ENCODE measurements at regions not wholly inside any gene's neighbourhood (a gene's known extent, or its start where the extent isn't known, plus 50 kb on each side); places are given as distances from the start of the nearest gene placed in this dataset.
"Not testable (repeated sequence)": the region's sequence is repeated elsewhere in the genome, so short reads cannot be mapped to it uniquely, and the experiment has no call there.

- DNase-seq (ENCODE audit: low spot score), result no peak
These were observed 353.2 kb downstream of the PRR16 start for GRCh38 chr5:120817044-120817985.

DNA sequence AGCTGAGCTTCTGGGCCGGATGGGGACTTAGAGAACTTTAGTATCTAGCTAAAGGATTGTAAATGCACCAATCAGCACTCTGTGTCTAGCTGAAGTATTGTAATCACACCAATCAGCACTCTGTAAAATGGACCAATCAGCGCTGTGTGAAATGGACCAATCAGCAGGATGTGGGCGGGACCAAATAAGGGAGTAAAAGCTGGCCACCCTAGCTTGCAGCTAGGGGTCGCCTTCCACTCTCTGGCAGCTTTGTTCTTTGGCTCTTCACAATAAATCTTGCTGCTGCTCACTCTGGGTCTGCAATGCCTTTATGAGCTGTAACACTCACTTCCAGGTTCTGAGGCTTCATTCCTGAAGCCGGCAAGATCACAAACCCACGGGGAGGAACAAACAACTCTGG, 354.0 kb downstream of the PRR16 start:
- DNase-seq (ENCODE audit: low spot score), result no peak

GRCh38 chr5:120823328-120823727, 359.2 kb downstream of the PRR16 start:
- no peak for DNase-seq (ENCODE audit: low spot score)

- not testable (repeated sequence) for DNase-seq (ENCODE audit: low spot score)
These were observed 367.5 kb downstream of the PRR16 start for GRCh38 chr5:120831646-120832045.

- DNase-seq (ENCODE audit: low spot score), result no peak
These were observed 377.7 kb downstream of the PRR16 start for GRCh38 chr5:120841830-120842229.

DNA sequence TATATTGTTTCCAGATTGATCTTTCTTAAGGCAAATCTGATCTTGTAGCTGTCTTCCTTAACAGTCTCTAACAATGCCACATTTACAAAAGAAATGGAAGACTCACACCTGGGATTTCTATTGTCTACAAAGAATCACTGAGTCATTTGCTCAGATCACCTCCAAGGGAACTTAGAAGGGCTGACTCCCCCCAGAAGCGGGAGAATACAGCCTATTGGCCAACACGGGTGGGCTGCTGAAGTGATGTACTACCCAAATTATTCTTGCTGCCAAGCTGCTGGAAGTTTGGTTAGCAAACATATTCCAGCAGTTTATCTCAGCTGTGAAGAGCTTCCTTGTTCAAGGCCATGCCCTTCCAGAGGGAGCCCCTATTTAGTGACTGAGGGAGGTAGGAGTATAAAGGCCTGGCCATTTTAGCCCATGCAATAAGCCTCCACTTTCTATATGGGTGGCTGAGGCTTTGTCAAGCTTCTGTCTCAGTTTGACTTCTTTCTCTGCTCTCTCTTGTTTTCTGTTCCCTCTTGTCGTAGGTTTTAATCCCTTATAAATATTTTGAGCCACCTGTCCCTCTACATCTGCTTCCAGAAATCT, 379.4 kb downstream of the PRR16 start:
- DNase-seq (ENCODE audit: low spot score), result no peak

GRCh38 chr5:120848883-120849282, 384.8 kb downstream of the PRR16 start:
- no peak for DNase-seq (ENCODE audit: low spot score)

GRCh38 chr5:120852222-120852860, 388.2 kb downstream of the PRR16 start:
- DNase-seq (ENCODE audit: low spot score), result no peak

DNA sequence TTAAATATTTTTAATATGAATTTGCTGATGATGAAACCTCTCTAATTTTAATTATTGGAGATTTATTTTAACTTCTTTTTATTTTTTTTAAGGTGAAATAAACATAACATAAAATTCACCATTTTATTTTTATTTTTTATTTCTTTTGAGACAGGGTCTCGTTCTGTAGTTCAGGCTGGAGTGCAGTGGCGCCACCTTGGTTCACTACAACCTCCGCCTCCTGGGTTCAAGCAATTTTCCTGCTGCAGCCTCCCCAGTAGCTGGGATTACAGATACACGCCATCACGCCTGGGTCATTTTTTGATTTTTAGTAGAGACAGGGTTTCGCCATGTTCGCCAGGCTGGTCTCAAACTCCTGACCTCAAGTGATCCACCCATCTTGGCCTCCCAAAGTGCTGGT, 402.9 kb downstream of the PRR16 start:
- DNase-seq (ENCODE audit: low spot score), result no peak

DNA sequence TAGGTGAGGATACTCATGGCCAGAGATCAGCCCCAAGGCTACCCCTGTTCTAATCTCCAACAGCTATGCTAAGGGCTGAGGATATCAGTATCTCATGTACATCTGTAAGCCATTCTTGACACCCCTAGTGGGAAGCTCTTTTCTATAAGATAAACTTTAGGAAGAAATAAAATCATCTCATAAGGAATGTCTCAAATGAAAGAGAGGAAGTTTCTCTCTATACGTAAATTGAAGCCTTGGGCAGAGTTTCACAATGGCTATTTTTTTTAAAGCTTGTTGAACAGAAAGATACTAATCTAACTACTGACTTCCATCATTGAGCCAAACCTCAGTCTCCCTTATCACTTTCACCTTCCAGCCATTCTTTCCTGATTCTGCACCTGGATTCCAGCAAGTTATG, 405.7 kb downstream of the PRR16 start:
- no peak for DNase-seq (ENCODE audit: low spot score)

DNA sequence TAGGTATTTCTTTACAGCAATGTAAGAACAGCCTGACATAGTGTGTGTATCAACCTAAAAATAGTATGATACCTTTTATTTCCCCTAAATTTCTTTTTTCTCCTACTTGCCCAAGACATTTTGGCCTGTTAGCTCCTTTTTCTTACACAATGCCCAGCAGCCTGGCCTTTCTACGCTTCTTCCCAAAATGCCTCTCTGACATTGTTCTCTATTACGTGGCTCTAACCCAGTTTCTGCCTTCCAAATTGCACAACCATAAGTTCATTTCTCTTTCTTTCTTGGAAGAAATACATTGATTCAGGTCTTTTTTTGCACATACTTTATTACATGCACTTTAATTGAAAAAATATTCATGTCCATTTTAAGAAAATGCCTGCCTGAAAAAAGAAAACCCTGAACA, 408.2 kb downstream of the PRR16 start:
- DNase-seq (ENCODE audit: low spot score), result no peak

DNA sequence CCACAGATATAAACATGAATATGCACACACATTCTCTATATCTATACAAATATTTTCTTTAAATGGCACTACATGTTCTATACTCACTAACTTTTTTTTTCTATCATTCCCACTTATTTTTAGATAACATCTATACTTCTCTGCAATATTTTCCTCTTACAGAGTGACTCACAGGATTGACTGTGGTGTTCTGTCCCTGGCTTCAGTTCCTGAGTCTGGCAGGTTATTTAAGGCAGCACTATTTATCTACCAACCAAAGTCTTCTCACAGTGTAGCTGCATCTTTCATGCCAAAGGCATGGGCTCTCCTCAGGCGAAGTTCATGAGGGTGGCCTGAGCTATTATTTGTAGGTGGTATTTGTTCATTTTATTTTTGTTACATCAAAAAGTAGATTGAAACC, 409.0 kb downstream of the PRR16 start:
- no peak for DNase-seq (ENCODE audit: low spot score)

- DNase-seq (ENCODE audit: low spot score), result no peak
These were observed 410.2 kb downstream of the PRR16 start for GRCh38 chr5:120874081-120874862.

DNA sequence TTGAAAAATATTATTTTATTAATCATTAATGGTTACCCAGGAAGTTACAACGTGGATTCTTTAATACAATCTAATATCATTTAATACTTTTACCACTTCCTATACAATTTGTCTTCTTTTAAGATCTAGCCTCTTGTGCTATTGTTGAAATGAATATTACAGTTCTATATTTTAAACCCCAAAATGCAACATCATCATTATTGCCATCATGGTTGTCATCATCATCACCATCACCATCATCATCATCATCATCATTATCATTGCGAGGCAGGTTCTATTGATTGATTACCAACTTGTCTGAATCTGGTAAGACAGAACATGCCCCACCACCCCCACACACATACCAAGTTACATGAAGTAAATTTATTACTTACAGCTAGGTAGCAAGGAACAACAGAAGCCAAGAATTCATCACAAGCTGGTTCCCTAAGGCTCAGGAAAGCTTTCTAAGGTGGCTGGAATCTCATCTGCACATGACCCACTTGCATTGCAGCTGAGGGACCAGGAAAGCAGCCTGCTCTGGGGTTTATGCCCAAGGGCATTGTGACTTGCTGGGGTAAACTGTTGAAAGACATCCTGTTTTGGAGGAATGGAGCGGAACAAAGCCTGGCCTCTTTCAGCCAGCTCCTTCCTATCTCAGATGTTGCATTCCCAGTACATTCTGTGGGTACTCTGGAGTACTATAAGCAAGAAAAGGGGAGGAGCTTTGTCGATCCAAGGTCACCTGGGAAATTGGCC, 418.1 kb downstream of the PRR16 start:
- DNase-seq (ENCODE audit: low spot score), result no peak

DNA sequence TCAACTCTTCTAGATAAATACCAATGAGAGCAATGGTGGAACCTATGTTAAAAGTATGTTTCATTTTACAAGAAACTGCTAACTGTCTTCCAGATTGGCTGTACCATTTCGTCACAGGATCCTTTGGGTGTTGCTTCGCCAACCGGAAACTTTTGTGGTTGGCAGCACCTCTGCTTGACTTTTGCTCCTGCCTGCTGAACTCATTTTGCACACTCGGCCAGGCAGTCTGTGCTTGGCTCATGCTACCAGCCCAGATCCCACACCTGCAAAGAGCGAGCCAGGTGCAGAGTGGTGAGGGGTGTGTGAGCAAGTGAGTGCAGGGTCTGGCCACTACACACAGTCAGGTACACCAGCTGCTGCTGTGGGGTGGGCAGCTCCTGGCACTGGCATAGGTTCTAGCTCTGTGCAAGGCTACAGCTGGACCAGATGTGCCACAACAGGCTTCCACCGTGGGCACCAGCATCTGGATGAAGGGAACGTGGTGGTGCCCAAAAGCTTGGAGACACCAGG, 422.3 kb downstream of the PRR16 start:
- DNase-seq (ENCODE audit: low spot score), result no peak

- no peak for DNase-seq (ENCODE audit: low spot score)
These were observed 431.6 kb downstream of the PRR16 start for GRCh38 chr5:120895660-120896059.

DNA sequence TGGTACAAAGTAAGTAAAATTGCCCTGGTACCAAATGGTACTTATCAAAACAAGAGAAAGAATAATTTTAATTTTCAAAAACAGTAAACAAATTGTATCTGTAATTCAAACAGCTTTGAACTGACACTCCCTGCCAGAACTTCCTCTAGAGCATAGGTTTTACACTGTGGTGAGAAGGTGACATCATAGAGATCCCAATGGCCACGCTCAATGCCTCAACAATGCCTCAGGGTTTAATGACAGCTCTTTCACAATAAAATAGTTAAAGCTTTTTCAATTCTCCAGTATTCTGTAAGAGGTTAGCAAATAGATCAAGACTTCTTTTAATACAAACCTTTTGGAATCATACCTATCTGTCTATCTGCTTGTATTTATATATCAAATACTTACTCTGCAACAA, 437.1 kb downstream of the PRR16 start:
- DNase-seq (ENCODE audit: low spot score), result no peak

DNA sequence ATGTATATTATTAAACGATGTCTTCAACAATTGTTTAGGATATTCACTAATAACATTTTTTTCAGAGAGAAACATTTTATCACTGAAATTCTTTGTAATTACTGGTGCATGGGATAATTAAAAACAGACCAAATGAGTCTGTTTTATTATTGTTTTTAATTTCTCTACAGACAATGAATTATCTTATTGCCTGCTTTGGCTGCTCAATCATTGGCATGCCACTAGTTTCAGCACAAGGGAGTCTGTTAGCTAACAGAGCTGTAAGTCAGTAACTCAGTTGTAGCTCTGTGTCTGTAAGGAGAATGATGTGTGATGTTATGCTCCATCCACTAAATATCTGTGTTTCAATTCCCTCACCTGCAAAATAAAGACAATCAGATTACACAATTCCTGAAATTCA, 443.9 kb downstream of the PRR16 start:
- no peak for DNase-seq (ENCODE audit: low spot score)

GRCh38 chr5:120910629-120911028, 446.5 kb downstream of the PRR16 start:
- DNase-seq (ENCODE audit: low spot score), result no peak

- DNase-seq (ENCODE audit: low spot score), result no peak
These were observed 449.3 kb downstream of the PRR16 start for GRCh38 chr5:120913396-120913795.

GRCh38 chr5:120917214-120917758, 453.2 kb downstream of the PRR16 start:
- DNase-seq (ENCODE audit: low spot score), result no peak
